GM20000 (cell line): ENCODE measurements at regions not wholly inside any gene's neighbourhood (a gene's known extent, or its start where the extent isn't known, plus 50 kb on each side); places are given as distances from the start of the nearest gene placed in this dataset.
"Not testable (repeated sequence)": the region's sequence is repeated elsewhere in the genome, so short reads cannot be mapped to it uniquely, and the experiment has no call there.

ENCODE experiments used
- DNase-seq: peaks from one replicate; pipeline ENCODE4 v3.0.0; 2012; ENCODE audit warnings: low spot score
- CTCF ChIP-seq: IDR thresholded peaks from 2 replicates; pipeline ENCODE4 v1.5.1; 2012; ENCODE audit warnings: mild to moderate bottlenecking, control low read depth; ENCODE audit errors: extremely low read depth, missing control alignments

GRCh38 chr14:34381304-34381703 lies 80.7 kb downstream of the SPTSSA start:
- not testable (repeated sequence) for DNase-seq

GRCh38 chr14:34380471-34380845 lies 81.6 kb downstream of the SPTSSA start:
- no peak for DNase-seq
- no peak for TF ChIP-seq CTCF

DNA sequence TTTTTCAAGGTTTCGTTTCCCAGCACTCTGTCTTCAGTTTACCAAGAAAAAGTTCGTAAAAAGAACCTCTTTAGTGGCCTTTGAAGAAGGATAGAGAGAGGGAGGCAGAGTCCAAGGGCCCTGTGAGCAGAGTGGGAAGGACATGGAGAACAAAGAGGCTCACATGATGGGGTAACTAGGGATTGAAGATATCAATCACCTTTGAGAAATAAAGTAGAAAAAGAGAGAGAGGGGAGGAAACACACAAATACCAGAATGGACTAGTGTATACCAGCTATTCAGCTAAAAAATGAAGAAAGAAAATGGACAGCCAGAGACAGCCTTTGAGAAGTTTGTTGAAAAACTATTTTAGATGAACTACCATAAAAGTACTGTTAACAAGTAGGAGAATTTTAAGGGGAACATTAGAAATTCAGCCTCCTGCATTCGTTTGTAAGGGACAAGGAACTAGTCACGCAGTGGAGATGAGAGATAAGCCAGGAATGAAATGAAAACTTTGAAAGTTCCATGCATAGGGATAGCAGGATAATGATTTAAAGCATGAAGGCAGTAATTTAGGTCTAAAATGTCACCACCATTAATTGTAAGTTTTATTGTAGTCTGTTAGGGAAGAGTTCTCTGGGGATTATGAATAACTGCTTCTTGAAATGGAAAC lies 82.1 kb downstream of the SPTSSA start:
- TF ChIP-seq CTCF, result no peak
- no peak for DNase-seq

- DNase-seq, result no peak
Observed at GRCh38 chr14:34376649-34377267, 85.3 kb downstream of the SPTSSA start.

GRCh38 chr14:34374998-34375740 lies 86.9 kb downstream of the SPTSSA start:
- no peak for TF ChIP-seq CTCF
- DNase-seq, result no peak

More at GRCh38 chr14:34376649-34377267, 85.3 kb downstream of the SPTSSA start:
- TF ChIP-seq CTCF, result no peak

- TF ChIP-seq CTCF, result no peak
- DNase-seq, result no peak
Observed at GRCh38 chr14:34373191-34373590, 88.8 kb downstream of the SPTSSA start.

- no peak for DNase-seq
- no peak for TF ChIP-seq CTCF
Observed at GRCh38 chr14:34372786-34373185, 89.3 kb downstream of the SPTSSA start.
